C4-2B (cell line): ENCODE measurements at regions not wholly inside any gene's neighbourhood (a gene's known extent, or its start where the extent isn't known, plus 50 kb on each side); places are given as distances from the start of the nearest gene placed in this dataset.

Experiments used
- ZFX ChIP-seq: fragments of 450-650 bp; IDR thresholded peaks from 2 replicates; pipeline ENCODE4 v1.6.1; 2017
- TF ChIP-seq, protein P1 (sequence below): fragments of 450-650 bp; conservative IDR thresholded peaks from 2 replicates; pipeline ENCODE4 v1.5.1; 2017; ENCODE audit warnings: mild to moderate bottlenecking

DNA sequence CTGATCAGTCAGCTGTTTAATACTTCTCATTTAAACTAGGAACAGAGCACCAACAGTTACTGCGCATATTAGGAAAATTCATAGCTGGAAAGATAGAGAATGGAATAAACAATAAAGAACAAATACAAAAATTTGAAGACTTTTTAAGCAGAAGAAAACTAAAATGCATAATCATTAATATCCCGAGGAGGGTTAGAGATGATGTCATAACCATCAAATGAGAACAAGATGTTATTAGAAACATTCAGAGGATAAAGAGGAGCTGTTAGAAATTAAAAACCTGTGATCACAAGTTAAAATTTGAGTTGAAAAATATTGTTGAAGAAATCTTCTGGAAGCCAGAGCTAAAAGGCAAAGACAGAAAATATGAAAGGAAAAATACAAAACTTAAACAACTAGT, 54.0 kb upstream of the ALKAL2 start:
- TF ChIP-seq, protein P1, sequence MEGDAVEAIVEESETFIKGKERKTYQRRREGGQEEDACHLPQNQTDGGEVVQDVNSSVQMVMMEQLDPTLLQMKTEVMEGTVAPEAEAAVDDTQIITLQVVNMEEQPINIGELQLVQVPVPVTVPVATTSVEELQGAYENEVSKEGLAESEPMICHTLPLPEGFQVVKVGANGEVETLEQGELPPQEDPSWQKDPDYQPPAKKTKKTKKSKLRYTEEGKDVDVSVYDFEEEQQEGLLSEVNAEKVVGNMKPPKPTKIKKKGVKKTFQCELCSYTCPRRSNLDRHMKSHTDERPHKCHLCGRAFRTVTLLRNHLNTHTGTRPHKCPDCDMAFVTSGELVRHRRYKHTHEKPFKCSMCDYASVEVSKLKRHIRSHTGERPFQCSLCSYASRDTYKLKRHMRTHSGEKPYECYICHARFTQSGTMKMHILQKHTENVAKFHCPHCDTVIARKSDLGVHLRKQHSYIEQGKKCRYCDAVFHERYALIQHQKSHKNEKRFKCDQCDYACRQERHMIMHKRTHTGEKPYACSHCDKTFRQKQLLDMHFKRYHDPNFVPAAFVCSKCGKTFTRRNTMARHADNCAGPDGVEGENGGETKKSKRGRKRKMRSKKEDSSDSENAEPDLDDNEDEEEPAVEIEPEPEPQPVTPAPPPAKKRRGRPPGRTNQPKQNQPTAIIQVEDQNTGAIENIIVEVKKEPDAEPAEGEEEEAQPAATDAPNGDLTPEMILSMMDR, result no peak
- no peak for TF ChIP-seq ZFX
